ENCODE measurements at regions not wholly inside any gene's neighbourhood (a gene's known extent, or its start where the extent isn't known, plus 50 kb on each side); places are given as distances from the start of the nearest gene placed in this dataset.

DNA sequence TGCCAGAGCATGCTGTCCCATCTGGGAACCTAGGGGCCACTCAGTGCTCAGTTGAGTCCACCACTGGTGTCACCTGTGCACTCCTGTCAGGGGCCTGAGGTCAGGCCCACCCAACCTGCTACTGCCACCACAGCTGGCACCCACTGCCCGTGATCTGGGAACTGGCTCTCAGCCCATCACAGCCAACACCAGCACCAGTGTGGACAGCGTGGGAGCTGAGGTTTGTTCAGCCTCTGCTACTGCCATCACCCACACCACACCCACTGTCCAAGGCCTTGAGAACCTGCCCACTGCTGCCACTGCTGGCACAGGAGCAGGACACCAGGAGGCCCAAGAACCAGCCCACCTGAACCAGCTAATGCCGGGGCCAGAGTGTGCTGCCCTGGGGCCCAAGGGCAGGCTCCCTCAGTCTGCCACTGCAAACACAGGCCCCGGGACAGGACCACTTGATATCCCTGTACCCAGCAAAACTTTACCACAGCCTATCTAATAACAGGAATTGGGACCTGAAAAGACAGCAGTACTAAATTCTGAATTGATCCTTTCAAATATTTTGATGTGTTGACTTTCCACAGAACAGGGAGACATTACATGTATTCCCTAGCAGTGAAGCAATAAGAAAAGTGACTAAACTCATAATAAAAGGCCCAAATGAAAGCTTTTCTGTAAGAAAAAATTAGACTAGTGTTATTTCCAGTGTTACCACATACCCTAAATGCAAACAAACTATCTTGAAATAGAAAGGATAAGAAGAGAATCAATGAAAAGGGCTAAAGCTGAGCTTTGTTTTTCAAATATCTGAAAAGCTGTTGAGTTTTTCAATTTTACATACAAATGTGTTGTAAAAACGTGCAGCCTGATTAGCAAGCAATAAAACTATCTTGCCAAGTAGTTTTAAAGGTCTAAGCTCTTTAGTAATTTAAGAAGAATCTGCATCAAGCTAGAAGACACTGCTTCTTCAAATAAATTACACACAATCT, 640.7 kb downstream of the METTL4 start:
- no peak for DNase-seq (ENCODE audit: low read depth in 3 of 3)

- DNase-seq (ENCODE audit: low read depth in 3 of 3), result no peak
These were observed 618.8 kb downstream of the METTL4 start for GRCh38 chr18:1952486-1952885.

GRCh38 chr18:1954583-1955312, 616.6 kb downstream of the METTL4 start:
- no peak for DNase-seq (ENCODE audit: low read depth in 3 of 3)

DNA sequence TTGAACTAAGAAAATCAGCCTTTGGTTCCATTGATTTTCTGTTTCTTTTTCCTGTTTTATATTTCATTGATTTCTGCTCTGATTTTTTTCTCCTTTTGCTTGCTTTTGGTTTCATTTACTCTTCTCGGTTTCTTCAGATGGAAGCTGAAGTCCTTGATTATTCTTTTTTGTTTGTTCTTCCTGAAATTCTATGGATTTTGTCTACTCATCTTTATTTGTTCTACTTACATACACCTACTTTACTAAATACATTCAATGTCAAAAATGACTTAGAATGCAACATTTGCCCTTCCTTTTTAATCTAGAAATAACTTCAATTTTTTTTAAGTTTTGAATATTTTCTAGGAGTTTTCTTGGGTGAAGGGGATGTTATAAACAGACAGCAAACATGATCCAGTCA, 612.5 kb downstream of the METTL4 start:
- DNase-seq (ENCODE audit: low read depth in 3 of 3), result no peak

DNA sequence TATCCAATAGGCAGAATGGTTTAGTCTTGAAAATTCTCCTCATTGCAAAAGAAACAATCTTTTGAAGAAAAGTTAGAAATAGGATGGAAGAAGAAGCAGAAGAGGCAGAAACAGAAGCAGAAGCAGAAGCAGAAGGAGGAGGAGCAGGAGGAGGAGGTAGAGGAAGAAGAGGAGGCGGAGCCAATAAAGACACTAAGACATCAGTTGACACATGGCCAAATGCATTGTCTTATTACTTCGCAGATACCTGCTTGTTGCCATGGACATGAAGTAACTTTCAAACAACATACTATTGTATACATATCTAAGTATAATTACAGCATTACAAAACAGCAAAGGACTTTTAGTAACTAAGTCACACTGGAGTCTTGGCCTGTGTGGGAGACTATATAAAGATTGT, 606.3 kb downstream of the METTL4 start:
- no peak for DNase-seq (ENCODE audit: low read depth in 3 of 3)

DNA sequence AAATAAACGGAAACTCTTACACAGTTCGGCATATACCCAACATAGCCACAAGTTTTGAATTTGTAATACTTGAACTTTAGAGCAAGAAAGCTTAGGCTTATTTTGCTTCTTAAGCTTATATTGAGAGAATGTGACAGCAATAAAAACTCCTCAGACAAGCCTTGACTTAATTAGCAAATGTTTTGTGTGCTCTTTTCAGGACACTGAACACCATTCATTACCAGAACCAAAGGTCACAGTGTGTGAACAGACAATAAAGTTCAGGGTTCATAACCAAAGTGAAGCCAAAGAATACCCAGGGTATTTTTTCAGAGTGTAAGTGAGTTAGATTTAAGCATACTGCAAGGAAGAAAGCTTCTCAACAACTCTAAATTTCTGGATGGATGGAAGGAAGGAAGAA, 605.8 kb downstream of the METTL4 start:
- DNase-seq (ENCODE audit: low read depth in 3 of 3), result no peak

DNA sequence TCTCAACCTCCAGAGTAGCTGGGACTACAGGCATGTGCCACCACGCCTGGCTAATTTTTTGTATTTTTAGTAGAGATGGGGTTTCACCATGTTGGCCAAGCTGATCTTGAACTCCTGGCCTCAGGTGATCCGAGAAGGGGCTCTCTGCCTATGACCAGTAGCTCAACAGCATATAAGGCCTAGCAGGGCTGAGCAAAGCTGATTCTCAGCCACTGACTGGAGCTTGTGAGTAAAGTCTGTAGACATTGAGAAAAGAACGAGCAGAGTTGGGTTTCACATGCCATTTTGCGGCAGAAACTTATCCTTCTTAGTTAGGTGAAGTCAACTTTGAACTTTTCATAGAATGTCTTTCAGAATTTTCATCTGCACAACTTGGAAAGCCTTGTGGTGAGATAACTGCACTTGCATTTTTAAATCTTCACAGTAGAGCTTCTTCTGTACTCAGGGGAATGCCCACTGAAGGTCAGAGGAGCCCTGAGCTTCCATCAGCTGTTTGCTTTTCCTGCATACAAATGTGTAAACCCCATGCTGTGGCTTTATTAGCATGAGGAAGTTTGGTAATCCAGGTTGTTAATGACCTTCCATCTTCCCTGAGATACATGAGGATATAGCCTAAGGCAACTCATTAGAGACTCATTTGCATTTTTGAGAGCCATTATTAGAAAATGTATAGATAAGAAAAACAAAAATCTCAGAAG, 602.4 kb downstream of the METTL4 start:
- DNase-seq (ENCODE audit: low read depth in 3 of 3), result no peak

- no peak for DNase-seq (ENCODE audit: low read depth in 3 of 3)
These were observed 594.8 kb downstream of the METTL4 start for GRCh38 chr18:1976484-1976883.

DNA sequence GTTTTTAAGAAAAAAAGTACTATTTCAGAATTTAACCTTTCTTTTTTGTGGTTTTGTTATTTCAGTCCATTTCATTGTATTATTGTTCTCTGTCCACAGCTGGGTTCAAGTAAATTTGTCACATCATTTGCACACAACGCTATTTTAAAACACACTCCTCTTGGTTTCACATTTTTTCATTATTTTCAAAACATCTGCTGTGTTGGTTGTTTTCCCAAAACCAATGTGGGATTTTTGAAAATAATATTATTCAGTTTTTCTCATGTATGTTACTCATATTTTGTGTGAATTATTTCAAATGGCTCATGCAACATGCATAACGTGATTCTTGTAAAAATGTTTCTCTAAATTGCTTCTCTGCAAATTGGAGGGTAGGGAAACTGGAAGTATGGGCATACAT, 589.2 kb downstream of the METTL4 start:
- no peak for DNase-seq (ENCODE audit: low read depth in 3 of 3)

- DNase-seq (ENCODE audit: low read depth in 3 of 3), result no peak
These were observed 587.4 kb downstream of the METTL4 start for GRCh38 chr18:1983746-1984515.

GRCh38 chr18:1993866-1994265, 577.4 kb downstream of the METTL4 start:
- DNase-seq (ENCODE audit: low read depth in 3 of 3), result no peak

DNA sequence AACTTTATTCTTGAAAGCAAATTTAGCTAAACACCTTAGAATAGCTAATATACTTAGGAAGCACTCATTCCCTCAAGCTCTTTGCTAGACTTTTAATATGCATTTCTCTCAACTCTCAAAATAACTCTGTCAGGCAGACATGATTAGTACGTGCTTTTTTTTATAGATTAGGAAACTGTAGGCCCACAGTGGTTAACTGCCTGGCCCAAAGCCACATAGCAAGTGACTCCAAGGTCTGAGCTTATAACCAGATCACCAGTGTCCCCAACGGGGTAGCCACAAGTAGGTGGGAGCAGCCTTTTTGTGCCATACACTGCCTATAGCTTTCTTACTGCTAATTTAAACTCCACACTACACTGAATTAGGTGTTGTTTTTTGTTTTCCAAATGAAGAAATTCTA, 576.8 kb downstream of the METTL4 start:
- DNase-seq (ENCODE audit: low read depth in 3 of 3), result no peak

- no peak for DNase-seq (ENCODE audit: low read depth in 3 of 3)
These were observed 576.2 kb downstream of the METTL4 start for GRCh38 chr18:1995041-1995612.

DNA sequence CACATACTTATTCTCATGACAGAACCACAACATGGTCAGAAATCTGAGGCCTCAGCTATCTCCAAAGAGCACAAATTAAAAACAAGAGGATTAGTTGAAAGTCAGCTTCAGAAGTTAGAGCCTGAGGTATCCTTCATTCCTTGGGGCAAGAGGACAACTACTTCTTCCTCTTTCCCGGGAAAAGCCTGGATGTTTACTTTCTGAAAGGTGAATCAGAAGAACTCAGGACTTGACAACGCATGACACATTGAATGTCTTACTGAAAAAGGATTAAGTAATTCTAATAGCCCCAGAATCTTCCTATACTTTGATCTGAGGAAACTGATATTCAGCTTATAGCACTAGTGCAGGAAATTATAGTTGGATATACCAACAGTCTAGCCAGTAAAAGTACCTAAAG, 573.2 kb downstream of the METTL4 start:
- no peak for DNase-seq (ENCODE audit: low read depth in 3 of 3)

GRCh38 chr18:1999387-1999786, 571.9 kb downstream of the METTL4 start:
- DNase-seq (ENCODE audit: low read depth in 3 of 3), result no peak

DNA sequence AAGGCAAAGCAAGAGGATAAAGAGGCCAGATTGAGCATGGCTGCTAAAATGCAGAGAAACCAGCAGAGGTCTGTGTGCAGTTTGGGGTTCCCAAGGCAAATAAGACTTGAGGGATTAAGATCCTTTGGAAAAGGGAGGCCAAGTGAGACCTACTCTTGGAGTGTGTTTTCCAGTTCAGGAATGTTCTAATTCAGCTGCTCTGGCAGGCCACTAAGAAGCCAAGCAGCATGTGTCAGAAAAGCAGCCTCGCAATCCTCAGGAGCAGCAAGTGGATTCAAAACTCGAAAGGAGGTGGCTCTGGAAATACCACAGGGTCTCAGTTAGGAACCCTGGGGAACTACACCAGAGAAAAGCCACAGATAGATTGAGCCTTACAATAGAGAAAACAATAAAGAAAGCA, 569.2 kb downstream of the METTL4 start:
- no peak for DNase-seq (ENCODE audit: low read depth in 3 of 3)

DNA sequence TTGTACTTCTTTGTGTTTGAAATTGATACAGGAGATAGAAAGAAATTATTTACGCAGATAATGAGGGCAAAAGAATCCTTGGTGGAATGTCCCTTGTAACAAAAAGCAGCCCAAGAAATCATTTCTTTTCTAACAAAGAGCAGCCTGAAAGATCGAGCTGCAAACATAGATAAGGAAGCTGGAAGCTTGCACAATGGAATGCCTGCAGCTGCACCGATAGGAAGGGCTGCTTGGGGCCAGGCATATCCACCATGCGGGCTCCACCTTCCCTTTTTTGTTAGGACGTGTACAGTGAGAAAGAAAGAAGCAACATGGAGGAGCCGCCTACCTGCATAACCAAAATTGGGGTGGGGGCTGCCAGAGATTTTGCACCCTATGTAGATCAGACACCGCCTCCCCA, 568.7 kb downstream of the METTL4 start:
- no peak for DNase-seq (ENCODE audit: low read depth in 3 of 3)

GRCh38 chr18:2009942-2010697, 561.2 kb downstream of the METTL4 start:
- no peak for DNase-seq (ENCODE audit: low read depth in 3 of 3)

DNA sequence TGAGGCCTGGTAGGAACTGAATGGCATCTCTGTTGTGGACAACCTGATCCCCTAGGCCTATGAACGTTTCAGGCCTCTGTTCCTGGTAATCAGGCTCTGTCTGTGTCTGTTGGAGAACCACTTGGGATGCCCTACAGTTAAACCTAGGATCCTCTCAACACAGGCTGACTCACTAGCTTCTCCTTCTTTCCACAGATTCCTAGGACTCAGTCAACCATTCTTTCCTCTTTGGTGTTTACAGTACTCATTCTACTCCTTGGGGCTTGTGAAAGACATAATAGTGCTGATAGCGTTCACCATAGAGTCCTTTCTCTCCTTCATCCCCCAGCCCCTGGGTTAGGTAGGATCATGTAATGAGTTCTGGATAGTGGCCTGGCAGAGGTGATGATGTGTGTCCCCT, 544.3 kb downstream of the METTL4 start:
- DNase-seq (ENCODE audit: low read depth in 3 of 3), result no peak

GRCh38 chr18:2027756-2028155, 543.5 kb downstream of the METTL4 start:
- no peak for DNase-seq (ENCODE audit: low read depth in 3 of 3)

GRCh38 chr18:2028986-2029385, 542.3 kb downstream of the METTL4 start:
- no peak for DNase-seq (ENCODE audit: low read depth in 3 of 3)

All from stimulated activated CD4-positive, alpha-beta T cell treated with anti-CD3 and anti-CD28 coated beads, TNF-alpha, amount 100 ng/mL, for 4 hours (primary cell).